ENCODE measurements at regions not wholly inside any gene's neighbourhood (a gene's known extent, or its start where the extent isn't known, plus 50 kb on each side); places are given as distances from the start of the nearest gene placed in this dataset.

DNA sequence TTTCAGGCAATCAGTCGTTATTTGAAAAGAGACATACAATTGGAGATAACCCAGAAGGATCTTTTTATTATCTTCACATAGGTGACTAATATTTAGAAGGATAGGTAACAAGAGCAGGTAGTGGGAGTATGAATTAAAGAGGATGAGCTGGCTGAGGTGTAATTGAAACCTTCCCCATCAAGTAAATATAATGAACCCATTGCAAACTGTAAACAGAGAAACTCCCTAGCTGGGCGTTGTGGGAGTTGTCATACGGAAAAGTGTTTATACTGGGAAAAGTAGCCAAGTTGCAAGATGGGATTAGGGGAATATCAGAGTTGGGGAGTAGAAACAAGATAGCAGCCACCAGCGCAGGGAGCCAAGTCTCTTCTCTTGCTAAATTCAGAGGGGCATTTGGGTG is 448.4 kb downstream of the COG6 start:
- Histone ChIP-seq H3K4me1 (replicated peaks in 1 of 2; ENCODE audit: control insufficient read depth in 2 of 2, insufficient read depth in 2 of 2, low read length in 2 of 2) (no peaks in the 10 kb centered on the region; a peak in 1 of 5 replicates), H3K9me3 (replicated peaks; ENCODE audit: control insufficient read depth, insufficient read depth, low read depth, low read length) (no peaks in the 10 kb centered on the region), H3K9me1 (ENCODE audit: control insufficient read depth, insufficient read depth, low read length) (no peaks in the 10 kb centered on the region), H3K27ac (ENCODE audit: extremely low read depth, low read depth, low read length) (no peak overlapping the region), H3K79me2 (ENCODE audit: control insufficient read depth, insufficient read depth, low read length) (no peaks in the 10 kb centered on the region), H3K4me2 (ENCODE audit: insufficient read depth, low read length) (no peak overlapping the region), H3K27me3 (ENCODE audit: control insufficient read depth in 2 of 2, insufficient read depth in 2 of 2, low read length in 2 of 2) (no peaks in the 10 kb centered on the region; a peak in 1 of 5 replicates), H2AFZ (ENCODE audit: low read depth, low read length) (no peak overlapping the region), H3K9ac (ENCODE audit: insufficient read depth in 1 of 2, low read depth in 2 of 2, low read length in 2 of 2) (no peak overlapping the region), H3K36me3 (ENCODE audit: control insufficient read depth, insufficient read depth, low read length) (no peaks in the 10 kb centered on the region), H4K20me1 (replicated peaks; ENCODE audit: control insufficient read depth, insufficient read depth, low read length) (no peaks in the 10 kb centered on the region), H3K4me3 (no peak overlapping the region)
- CTCF ChIA-PET (ENCODE audit: low intra/inter-chr PET ratio), result no interaction called here
- intact Hi-C loops (cut with micrococcal nuclease) (no loop called here), in situ Hi-C loops (cut with MboI) (no loop called here)
- BruUV-seq (replicated peaks), result no TSS peak
- DNase-seq (ENCODE audit: extremely low read depth in 1 of 4, low spot score in 3 of 4) (no peak), FAIRE-seq (no peak), ATAC-seq (no peak)
- 0% methylated on average over 4 of the region's 4 CpGs for WGBS (ENCODE audit: insufficient coverage, low coverage, missing lambda C conversion rate)
- POLR2A ChIA-PET, result interaction anchor here (0.9 kb wide), 1 partner anchor 10 kb away, joined by 3 read pairs; no protein-coding TSS in a partner anchor
- no peak for TF ChIP-seq ZNF780A (CRISPR knock-in tag; IDR thresholded peaks at IDR 0.05)
- TF ChIP-seq, protein P1, sequence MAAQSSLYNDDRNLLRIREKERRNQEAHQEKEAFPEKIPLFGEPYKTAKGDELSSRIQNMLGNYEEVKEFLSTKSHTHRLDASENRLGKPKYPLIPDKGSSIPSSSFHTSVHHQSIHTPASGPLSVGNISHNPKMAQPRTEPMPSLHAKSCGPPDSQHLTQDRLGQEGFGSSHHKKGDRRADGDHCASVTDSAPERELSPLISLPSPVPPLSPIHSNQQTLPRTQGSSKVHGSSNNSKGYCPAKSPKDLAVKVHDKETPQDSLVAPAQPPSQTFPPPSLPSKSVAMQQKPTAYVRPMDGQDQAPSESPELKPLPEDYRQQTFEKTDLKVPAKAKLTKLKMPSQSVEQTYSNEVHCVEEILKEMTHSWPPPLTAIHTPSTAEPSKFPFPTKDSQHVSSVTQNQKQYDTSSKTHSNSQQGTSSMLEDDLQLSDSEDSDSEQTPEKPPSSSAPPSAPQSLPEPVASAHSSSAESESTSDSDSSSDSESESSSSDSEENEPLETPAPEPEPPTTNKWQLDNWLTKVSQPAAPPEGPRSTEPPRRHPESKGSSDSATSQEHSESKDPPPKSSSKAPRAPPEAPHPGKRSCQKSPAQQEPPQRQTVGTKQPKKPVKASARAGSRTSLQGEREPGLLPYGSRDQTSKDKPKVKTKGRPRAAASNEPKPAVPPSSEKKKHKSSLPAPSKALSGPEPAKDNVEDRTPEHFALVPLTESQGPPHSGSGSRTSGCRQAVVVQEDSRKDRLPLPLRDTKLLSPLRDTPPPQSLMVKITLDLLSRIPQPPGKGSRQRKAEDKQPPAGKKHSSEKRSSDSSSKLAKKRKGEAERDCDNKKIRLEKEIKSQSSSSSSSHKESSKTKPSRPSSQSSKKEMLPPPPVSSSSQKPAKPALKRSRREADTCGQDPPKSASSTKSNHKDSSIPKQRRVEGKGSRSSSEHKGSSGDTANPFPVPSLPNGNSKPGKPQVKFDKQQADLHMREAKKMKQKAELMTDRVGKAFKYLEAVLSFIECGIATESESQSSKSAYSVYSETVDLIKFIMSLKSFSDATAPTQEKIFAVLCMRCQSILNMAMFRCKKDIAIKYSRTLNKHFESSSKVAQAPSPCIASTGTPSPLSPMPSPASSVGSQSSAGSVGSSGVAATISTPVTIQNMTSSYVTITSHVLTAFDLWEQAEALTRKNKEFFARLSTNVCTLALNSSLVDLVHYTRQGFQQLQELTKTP (IDR thresholded peaks at IDR 0.05; ENCODE audit: low read depth in 1 of 2, partially characterized antibody in 2 of 2), result no peak
- no peak for TF ChIP-seq ZFP36 (IDR thresholded peaks at IDR 0.05; ENCODE audit: low read depth, low read length, partially characterized antibody)
- TF ChIP-seq, protein P2, sequence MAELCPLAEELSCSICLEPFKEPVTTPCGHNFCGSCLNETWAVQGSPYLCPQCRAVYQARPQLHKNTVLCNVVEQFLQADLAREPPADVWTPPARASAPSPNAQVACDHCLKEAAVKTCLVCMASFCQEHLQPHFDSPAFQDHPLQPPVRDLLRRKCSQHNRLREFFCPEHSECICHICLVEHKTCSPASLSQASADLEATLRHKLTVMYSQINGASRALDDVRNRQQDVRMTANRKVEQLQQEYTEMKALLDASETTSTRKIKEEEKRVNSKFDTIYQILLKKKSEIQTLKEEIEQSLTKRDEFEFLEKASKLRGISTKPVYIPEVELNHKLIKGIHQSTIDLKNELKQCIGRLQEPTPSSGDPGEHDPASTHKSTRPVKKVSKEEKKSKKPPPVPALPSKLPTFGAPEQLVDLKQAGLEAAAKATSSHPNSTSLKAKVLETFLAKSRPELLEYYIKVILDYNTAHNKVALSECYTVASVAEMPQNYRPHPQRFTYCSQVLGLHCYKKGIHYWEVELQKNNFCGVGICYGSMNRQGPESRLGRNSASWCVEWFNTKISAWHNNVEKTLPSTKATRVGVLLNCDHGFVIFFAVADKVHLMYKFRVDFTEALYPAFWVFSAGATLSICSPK (IDR thresholded peaks at IDR 0.05; ENCODE audit: borderline replicate concordance), result no peak
- TF ChIP-seq NR2C1 (IDR thresholded peaks at IDR 0.05), result no peak
- TF ChIP-seq NR2C1 (tag; IDR thresholded peaks at IDR 0.05), result no peak
- TF ChIP-seq FOXM1 (IDR thresholded peaks at IDR 0.05; ENCODE audit: low read depth), result no peak
- TF ChIP-seq FOXM1 (CRISPR knock-in tag; IDR thresholded peaks at IDR 0.05; ENCODE audit: low read depth), result no peak
- TF ChIP-seq CBX5 (IDR thresholded peaks at IDR 0.05; ENCODE audit: borderline replicate concordance, low read depth), result no peak
- TF ChIP-seq TGIF2 (CRISPR knock-in tag; IDR thresholded peaks at IDR 0.05), result no peak
- no peak for TF ChIP-seq TAF15 (IDR thresholded peaks at IDR 0.05; ENCODE audit: low read depth, low read length)
- no peak for TF ChIP-seq ZNF274 (IDR thresholded peaks at IDR 0.05; ENCODE audit: borderline replicate concordance, low read depth, low read length)
- no peak for TF ChIP-seq NONO (IDR thresholded peaks at IDR 0.05; ENCODE audit: low read depth in 2 of 2, low read length in 1 of 2)
- TF ChIP-seq ZZZ3 (IDR thresholded peaks at IDR 0.05), result no peak
- TF ChIP-seq, protein P3, sequence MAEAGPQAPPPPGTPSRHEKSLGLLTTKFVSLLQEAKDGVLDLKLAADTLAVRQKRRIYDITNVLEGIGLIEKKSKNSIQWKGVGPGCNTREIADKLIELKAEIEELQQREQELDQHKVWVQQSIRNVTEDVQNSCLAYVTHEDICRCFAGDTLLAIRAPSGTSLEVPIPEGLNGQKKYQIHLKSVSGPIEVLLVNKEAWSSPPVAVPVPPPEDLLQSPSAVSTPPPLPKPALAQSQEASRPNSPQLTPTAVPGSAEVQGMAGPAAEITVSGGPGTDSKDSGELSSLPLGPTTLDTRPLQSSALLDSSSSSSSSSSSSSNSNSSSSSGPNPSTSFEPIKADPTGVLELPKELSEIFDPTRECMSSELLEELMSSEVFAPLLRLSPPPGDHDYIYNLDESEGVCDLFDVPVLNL (CRISPR knock-in tag; IDR thresholded peaks at IDR 0.05; ENCODE audit: low read depth), result no peak
